Mammary epithelial cell (primary cell): ENCODE measurements at regions not wholly inside any gene's neighbourhood (a gene's known extent, or its start where the extent isn't known, plus 50 kb on each side); places are given as distances from the start of the nearest gene placed in this dataset.

ENCODE experiments used
- CTCF ChIP-seq, 2 donors: IDR thresholded peaks in 1 of 2; conservative IDR thresholded peaks in 1 of 2; 2 replicates each; pipeline ENCODE4 v1.5.1; 2011 to 2012; ENCODE audit warnings: inconsistent platforms in 2 of 2, low read length in 2 of 2, mild to moderate bottlenecking in 2 of 2, control low read depth in 1 of 2, low read depth in 1 of 2; ENCODE audit not compliant: insufficient read depth in 1 of 2; ENCODE audit errors: extremely low read depth in 1 of 2
- EZH2 ChIP-seq: IDR thresholded peaks from 2 replicates; pipeline ENCODE4 v1.6.1; 2012; ENCODE audit warnings: low read length, inconsistent platforms, borderline replicate concordance

- TF ChIP-seq CTCF (conservative IDR thresholded peaks at IDR 0.05 in 1 of 2, IDR thresholded peaks at IDR 0.05 in 1 of 2; ENCODE audit: extremely low read depth in 1 of 2, insufficient read depth in 1 of 2, low read depth in 1 of 2, low read length in 2 of 2): no peak
- TF ChIP-seq EZH2: no peak
These were observed 84.6 kb upstream of the ATF7IP start for GRCh38 chr12:14280921-14281320.
